GM12878 (cell line): ENCODE measurements at regions not wholly inside any gene's neighbourhood (a gene's known extent, or its start where the extent isn't known, plus 50 kb on each side); places are given as distances from the start of the nearest gene placed in this dataset.

Source experiments
- ATAC-seq: fragments of 200-7000 bp; cut with Tn5 transposase; 3 replicates; pipeline ENCODE4 v1.9.1; 2020; ENCODE audit warnings: mild to moderate bottlenecking, moderate library complexity
- BruUV-seq: library from RNA; stranded (reverse); fragments of 400-500 nt; replicated peaks from 2 replicates; lab custom pipeline; 2021; lab: Mats Ljungman, UMichigan
- CTCF ChIA-PET: fragments of 300-600 bp; sonication (Branson Sonifier 250); formaldehyde crosslinking; extraction: SDS; loops from one replicate; lab custom pipeline; 2021; ENCODE audit warnings: inconsistent platforms; lab: Yijun Ruan, JAX
- POLR2A ChIA-PET: fragments of 350-600 bp; formaldehyde crosslinking; extraction: SDS; loops from one replicate; lab custom pipeline; 2021; ENCODE audit warnings: inconsistent platforms; lab: Charles Lee
- RAD21 ChIA-PET: fragments of 300-600 bp; sonication (Branson Sonifier 250); formaldehyde crosslinking; loops from one replicate; lab custom pipeline; 2023; ENCODE audit warnings: antibody characterized with exemption; ENCODE audit not compliant: unreplicated experiment; lab: Charles Lee
- SMC1A ChIA-PET: fragments of 300-600 bp; sonication (Branson Sonifier 250); formaldehyde crosslinking; loops from one replicate; lab custom pipeline; 2023; ENCODE audit not compliant: unreplicated experiment, uncharacterized antibody; lab: Charles Lee
- DNase-seq: peaks from one replicate; pipeline ENCODE4 v3.0.0-alpha.2; 2011; ENCODE audit warnings: low read depth, low spot score
- FAIRE-seq: peaks from 3 replicates; lab custom pipeline; 2011; peaks lifted over from hg19 to GRCh38; lab: Jason Lieb, UNC
- H2AFZ ChIP-seq: 2 replicates; pipeline ENCODE4 v1.6.0; 2011; ENCODE audit warnings: low read depth, low read length, control low read depth; ENCODE audit not compliant: control insufficient read depth
- H3K27ac ChIP-seq: 2 replicates; pipeline ENCODE4 v1.5.1; 2011; ENCODE audit warnings: control low read depth; ENCODE audit not compliant: control insufficient read depth, insufficient read depth
- H3K27me3 ChIP-seq, 2 experiments: replicated peaks in 1 of 2; 2 replicates each; pipeline versions ENCODE4 v1.6.0 to v1.6.1; 2011; ENCODE audit warnings: low read length in 1 of 2; ENCODE audit not compliant: control insufficient read depth in 2 of 2, insufficient read depth in 2 of 2
- H3K36me3 ChIP-seq, 2 experiments: 2 replicates each; pipeline ENCODE4 v1.5.1; 2011; ENCODE audit warnings: low read length in 1 of 2; ENCODE audit not compliant: control insufficient read depth in 2 of 2, insufficient read depth in 2 of 2
- H3K4me1 ChIP-seq: 2 replicates; pipeline ENCODE4 v1.6.1; 2011; ENCODE audit warnings: mild to moderate bottlenecking, low read length, moderate library complexity, mixed read lengths; ENCODE audit not compliant: control insufficient read depth, insufficient read depth
- H3K4me2 ChIP-seq: 2 replicates; pipeline ENCODE4 v1.6.0; 2011; ENCODE audit warnings: control low read depth; ENCODE audit not compliant: control insufficient read depth, insufficient read depth
- H3K4me3 ChIP-seq: fragments of 200-600 bp; sonication (generic); 2 replicates; pipeline ENCODE4 v1.5.1; 2016
- H3K79me2 ChIP-seq: 2 replicates; pipeline ENCODE4 v1.6.0; 2011; ENCODE audit warnings: low read length; ENCODE audit not compliant: control insufficient read depth, insufficient read depth
- H3K9ac ChIP-seq: 2 replicates; pipeline ENCODE4 v1.8.0; 2011; ENCODE audit warnings: low read length, control low read depth, mixed read lengths; ENCODE audit not compliant: control insufficient read depth, insufficient read depth
- H3K9me3 ChIP-seq: replicated peaks from 3 replicates; pipeline ENCODE4 v1.5.1; 2011; ENCODE audit warnings: mild to moderate bottlenecking, low read length; ENCODE audit not compliant: control insufficient read depth, insufficient read depth
- H4K20me1 ChIP-seq: 2 replicates; pipeline ENCODE4 v1.6.0; 2011; ENCODE audit not compliant: control insufficient read depth, insufficient read depth
- ATF7 ChIP-seq: fragments of 450-650 bp; IDR thresholded peaks from 2 replicates; pipeline ENCODE4 v1.6.1; 2016; ENCODE audit warnings: low read depth, mild to moderate bottlenecking
- CEBPB ChIP-seq, 2 experiments: fragments of 150-350 bp in 1 of 2; IDR thresholded peaks; 2 replicates each; pipeline ENCODE4 v1.6.1; 2012 to 2014; ENCODE audit warnings: low read depth in 2 of 2, low read length in 2 of 2, borderline replicate concordance in 1 of 2, inconsistent platforms in 1 of 2
- FOXM1 ChIP-seq: IDR thresholded peaks from 2 replicates; pipeline ENCODE4 v1.6.1; 2012; ENCODE audit warnings: low read depth, mild to moderate bottlenecking, inconsistent platforms, low read length, moderate library complexity
- KAT2A ChIP-seq: conservative IDR thresholded peaks from 2 replicates; pipeline ENCODE4 v1.6.1; 2011; ENCODE audit warnings: low read depth, low read length; ENCODE audit not compliant: control insufficient read depth
- NFYB ChIP-seq: IDR thresholded peaks from 2 replicates; pipeline ENCODE4 v1.6.1; 2011; ENCODE audit warnings: low read depth, mild to moderate bottlenecking, low read length, improper control_type of control experiment, moderate library complexity; ENCODE audit not compliant: insufficient read depth
- SREBF2 ChIP-seq: IDR thresholded peaks from 2 replicates; pipeline ENCODE4 v1.6.1; 2012; ENCODE audit warnings: mild to moderate bottlenecking, low read length
- WGBS: methylation state at CpG from one replicate; pipeline ENCODE4 v1.1.6; 2016; ENCODE audit warnings: low lambda C conversion rate; ENCODE audit not compliant: insufficient replicate concordance, insufficient coverage; ENCODE audit errors: missing lambda C conversion rate; 5-methylcytosine and 5-hydroxymethylcytosine counted together
- in situ Hi-C: fragments of 300-500 bp; cut with MboI; formaldehyde crosslinking; loops from 9 replicates; pipeline ENCODE4 v1.14.3; 2018; ENCODE audit warnings: mixed read lengths
- intact Hi-C: fragments of 100-400 bp; cut with micrococcal nuclease; formaldehyde crosslinking; loops from one replicate; pipeline ENCODE4 v1.14.2; 2022; ENCODE audit not compliant: unreplicated experiment
- TF ChIP-seq, protein P1 (sequence below): fragments of 450-650 bp; IDR thresholded peaks from 2 replicates; pipeline ENCODE4 v1.6.1; 2018; ENCODE audit warnings: mild to moderate bottlenecking, low read depth, moderate library complexity; ENCODE audit not compliant: partially characterized antibody
- TF ChIP-seq, protein P2 (sequence below): IDR thresholded peaks from 2 replicates; pipeline ENCODE4 v1.6.1; 2011; ENCODE audit warnings: low read depth, low read length, improper control_type of control experiment, borderline replicate concordance
- TF ChIP-seq, protein P3 (sequence below): fragments of 450-650 bp; IDR thresholded peaks from 2 replicates; pipeline ENCODE4 v1.6.1; 2016; ENCODE audit warnings: mild to moderate bottlenecking, moderate library complexity, borderline replicate concordance
- TF ChIP-seq, protein P4 (sequence below): IDR thresholded peaks from 2 replicates; pipeline ENCODE4 v1.6.1; 2012; ENCODE audit warnings: mild to moderate bottlenecking, low read depth, low read length

DNA sequence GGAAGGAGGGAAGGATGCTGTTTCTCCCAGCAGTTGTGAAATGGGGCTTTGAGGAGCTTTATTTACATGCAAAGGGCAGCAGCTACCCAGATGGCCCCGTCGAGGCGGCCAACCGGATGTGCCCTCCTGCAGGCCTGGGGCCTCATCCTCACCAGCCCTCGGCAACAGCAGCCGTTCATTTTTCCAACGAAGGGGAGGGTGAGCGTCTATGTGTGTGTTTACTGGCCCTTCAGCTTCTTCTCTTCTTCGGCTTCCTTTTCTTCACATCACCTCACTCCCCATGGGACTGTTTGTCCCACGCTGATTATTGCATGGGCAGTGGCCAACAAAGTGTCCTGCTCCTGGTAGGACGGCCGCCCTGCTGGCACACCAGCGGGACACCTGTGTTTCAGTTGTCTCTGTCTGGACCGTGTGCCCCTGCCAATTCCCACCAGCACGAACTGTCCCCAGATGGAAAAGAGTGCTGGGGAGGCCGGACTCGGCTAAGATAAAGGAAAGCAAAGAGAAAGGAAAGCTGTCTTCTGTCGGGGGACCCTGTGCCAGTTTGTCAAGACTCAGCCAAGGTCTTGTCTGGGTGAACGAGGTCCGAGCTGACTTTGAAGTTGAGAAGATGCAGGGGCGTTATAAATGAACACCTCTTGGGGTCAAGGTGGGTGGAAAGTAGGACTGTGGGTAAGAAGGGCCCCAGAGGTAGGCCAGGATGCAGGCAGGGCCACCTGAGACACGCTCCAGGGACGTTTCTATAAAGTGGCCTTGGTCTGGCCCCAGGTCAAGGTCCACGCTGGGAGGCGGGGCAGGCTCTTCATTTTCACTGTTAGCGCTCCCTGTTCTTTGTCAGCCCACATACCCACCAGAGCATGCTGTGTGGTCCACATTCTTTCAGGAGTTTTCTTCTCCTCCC lies 57.0 kb downstream of the FAM50B start:
- ChIA-PET POLR2A (no interaction called here), CTCF (no interaction called here), SMC1A (no interaction called here), RAD21 (no interaction called here)
- Histone ChIP-seq H2AFZ (no peak overlapping the region), H3K27me3 (no peaks in the 10 kb centered on the region), H3K36me3 (no peaks in the 10 kb centered on the region), H3K9me3 (no peaks in the 10 kb centered on the region), H3K79me2 (no peaks in the 10 kb centered on the region), H3K9ac (no peak overlapping the region), H4K20me1 (no peaks in the 10 kb centered on the region), H3K4me2 (no peak overlapping the region), H3K4me3 (no peak overlapping the region), H3K4me1 (no peaks in the 10 kb centered on the region), H3K27ac (no peak overlapping the region)
- DNase-seq (no peak), FAIRE-seq (no peak), ATAC-seq (no peak)
- TF ChIP-seq CEBPB (IDR thresholded peaks at IDR 0.05; ENCODE audit: borderline replicate concordance in 1 of 2, low read depth in 2 of 2, low read length in 2 of 2) = no peak
- TF ChIP-seq, protein P1, sequence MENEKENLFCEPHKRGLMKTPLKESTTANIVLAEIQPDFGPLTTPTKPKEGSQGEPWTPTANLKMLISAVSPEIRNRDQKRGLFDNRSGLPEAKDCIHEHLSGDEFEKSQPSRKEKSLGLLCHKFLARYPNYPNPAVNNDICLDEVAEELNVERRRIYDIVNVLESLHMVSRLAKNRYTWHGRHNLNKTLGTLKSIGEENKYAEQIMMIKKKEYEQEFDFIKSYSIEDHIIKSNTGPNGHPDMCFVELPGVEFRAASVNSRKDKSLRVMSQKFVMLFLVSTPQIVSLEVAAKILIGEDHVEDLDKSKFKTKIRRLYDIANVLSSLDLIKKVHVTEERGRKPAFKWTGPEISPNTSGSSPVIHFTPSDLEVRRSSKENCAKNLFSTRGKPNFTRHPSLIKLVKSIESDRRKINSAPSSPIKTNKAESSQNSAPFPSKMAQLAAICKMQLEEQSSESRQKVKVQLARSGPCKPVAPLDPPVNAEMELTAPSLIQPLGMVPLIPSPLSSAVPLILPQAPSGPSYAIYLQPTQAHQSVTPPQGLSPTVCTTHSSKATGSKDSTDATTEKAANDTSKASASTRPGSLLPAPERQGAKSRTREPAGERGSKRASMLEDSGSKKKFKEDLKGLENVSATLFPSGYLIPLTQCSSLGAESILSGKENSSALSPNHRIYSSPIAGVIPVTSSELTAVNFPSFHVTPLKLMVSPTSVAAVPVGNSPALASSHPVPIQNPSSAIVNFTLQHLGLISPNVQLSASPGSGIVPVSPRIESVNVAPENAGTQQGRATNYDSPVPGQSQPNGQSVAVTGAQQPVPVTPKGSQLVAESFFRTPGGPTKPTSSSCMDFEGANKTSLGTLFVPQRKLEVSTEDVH = no peak
- TF ChIP-seq KAT2A = no peak
- TF ChIP-seq, protein P2, sequence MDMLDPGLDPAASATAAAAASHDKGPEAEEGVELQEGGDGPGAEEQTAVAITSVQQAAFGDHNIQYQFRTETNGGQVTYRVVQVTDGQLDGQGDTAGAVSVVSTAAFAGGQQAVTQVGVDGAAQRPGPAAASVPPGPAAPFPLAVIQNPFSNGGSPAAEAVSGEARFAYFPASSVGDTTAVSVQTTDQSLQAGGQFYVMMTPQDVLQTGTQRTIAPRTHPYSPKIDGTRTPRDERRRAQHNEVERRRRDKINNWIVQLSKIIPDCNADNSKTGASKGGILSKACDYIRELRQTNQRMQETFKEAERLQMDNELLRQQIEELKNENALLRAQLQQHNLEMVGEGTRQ = no peak
- TF ChIP-seq, protein P3, sequence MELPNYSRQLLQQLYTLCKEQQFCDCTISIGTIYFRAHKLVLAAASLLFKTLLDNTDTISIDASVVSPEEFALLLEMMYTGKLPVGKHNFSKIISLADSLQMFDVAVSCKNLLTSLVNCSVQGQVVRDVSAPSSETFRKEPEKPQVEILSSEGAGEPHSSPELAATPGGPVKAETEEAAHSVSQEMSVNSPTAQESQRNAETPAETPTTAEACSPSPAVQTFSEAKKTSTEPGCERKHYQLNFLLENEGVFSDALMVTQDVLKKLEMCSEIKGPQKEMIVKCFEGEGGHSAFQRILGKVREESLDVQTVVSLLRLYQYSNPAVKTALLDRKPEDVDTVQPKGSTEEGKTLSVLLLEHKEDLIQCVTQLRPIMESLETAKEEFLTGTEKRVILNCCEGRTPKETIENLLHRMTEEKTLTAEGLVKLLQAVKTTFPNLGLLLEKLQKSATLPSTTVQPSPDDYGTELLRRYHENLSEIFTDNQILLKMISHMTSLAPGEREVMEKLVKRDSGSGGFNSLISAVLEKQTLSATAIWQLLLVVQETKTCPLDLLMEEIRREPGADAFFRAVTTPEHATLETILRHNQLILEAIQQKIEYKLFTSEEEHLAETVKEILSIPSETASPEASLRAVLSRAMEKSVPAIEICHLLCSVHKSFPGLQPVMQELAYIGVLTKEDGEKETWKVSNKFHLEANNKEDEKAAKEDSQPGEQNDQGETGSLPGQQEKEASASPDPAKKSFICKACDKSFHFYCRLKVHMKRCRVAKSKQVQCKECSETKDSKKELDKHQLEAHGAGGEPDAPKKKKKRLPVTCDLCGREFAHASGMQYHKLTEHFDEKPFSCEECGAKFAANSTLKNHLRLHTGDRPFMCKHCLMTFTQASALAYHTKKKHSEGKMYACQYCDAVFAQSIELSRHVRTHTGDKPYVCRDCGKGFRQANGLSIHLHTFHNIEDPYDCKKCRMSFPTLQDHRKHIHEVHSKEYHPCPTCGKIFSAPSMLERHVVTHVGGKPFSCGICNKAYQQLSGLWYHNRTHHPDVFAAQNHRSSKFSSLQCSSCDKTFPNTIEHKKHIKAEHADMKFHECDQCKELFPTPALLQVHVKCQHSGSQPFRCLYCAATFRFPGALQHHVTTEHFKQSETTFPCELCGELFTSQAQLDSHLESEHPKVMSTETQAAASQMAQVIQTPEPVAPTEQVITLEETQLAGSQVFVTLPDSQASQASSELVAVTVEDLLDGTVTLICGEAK = no peak
- no peak for TF ChIP-seq NFYB
- no peak for TF ChIP-seq FOXM1
- no peak for TF ChIP-seq ATF7
- no peak for TF ChIP-seq SREBF2
- TF ChIP-seq, protein P4, sequence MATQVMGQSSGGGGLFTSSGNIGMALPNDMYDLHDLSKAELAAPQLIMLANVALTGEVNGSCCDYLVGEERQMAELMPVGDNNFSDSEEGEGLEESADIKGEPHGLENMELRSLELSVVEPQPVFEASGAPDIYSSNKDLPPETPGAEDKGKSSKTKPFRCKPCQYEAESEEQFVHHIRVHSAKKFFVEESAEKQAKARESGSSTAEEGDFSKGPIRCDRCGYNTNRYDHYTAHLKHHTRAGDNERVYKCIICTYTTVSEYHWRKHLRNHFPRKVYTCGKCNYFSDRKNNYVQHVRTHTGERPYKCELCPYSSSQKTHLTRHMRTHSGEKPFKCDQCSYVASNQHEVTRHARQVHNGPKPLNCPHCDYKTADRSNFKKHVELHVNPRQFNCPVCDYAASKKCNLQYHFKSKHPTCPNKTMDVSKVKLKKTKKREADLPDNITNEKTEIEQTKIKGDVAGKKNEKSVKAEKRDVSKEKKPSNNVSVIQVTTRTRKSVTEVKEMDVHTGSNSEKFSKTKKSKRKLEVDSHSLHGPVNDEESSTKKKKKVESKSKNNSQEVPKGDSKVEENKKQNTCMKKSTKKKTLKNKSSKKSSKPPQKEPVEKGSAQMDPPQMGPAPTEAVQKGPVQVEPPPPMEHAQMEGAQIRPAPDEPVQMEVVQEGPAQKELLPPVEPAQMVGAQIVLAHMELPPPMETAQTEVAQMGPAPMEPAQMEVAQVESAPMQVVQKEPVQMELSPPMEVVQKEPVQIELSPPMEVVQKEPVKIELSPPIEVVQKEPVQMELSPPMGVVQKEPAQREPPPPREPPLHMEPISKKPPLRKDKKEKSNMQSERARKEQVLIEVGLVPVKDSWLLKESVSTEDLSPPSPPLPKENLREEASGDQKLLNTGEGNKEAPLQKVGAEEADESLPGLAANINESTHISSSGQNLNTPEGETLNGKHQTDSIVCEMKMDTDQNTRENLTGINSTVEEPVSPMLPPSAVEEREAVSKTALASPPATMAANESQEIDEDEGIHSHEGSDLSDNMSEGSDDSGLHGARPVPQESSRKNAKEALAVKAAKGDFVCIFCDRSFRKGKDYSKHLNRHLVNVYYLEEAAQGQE = no peak
- WGBS = 35% methylated on average over 26 of the region's 26 CpGs
- intact Hi-C loops (no loop called here), in situ Hi-C loops (no loop called here)
- BruUV-seq = no TSS peak
